ENCODE measurements at regions not wholly inside any gene's neighbourhood (a gene's known extent, or its start where the extent isn't known, plus 50 kb on each side); places are given as distances from the start of the nearest gene placed in this dataset.
"Not testable (repeated sequence)": the region's sequence is repeated elsewhere in the genome, so short reads cannot be mapped to it uniquely, and the experiment has no call there.

- DNase-seq (ENCODE audit: extremely low read depth in 1 of 11, low read depth in 9 of 11, low spot score in 4 of 11), result peak in 5 of 11 donors; percentile 16 to 45 (median 31)
These were observed 207.2 kb downstream of the RND3 start for GRCh38 chr2:150280231-150280630.

GRCh38 chr2:150279686-150280085, 207.8 kb downstream of the RND3 start:
- no peak for DNase-seq (ENCODE audit: extremely low read depth in 1 of 11, low read depth in 9 of 11, low spot score in 4 of 11)

DNA sequence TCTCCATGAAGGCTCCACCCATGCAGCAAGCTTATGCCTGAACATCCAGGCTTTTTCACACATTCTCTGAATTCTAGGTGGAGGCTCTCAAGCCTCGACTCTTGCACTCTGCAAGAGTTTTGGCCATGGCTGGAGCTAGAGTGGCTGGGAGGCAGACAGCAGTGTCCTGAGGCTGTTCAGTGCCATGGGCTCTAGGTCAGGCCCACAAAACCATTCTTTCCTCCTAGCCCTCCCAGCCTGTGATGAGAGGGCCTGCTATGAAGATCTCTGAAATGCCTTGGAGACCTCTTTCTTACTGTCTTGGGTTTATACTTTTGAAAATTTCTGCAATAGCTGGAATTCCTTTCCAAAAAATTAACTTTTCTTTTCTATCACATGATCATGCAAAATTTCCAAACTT, 210.7 kb downstream of the RND3 start:
- no peak for DNase-seq (ENCODE audit: extremely low read depth in 1 of 11, low read depth in 9 of 11, low spot score in 4 of 11)

GRCh38 chr2:150274108-150274507, 213.4 kb downstream of the RND3 start:
- no peak for DNase-seq (ENCODE audit: extremely low read depth in 1 of 11, low read depth in 9 of 11, low spot score in 4 of 11)

- no peak for DNase-seq (ENCODE audit: extremely low read depth in 1 of 11, low read depth in 9 of 11, low spot score in 4 of 11)
These were observed 215.3 kb downstream of the RND3 start for GRCh38 chr2:150271952-150272802.

GRCh38 chr2:150267651-150268415, 219.6 kb downstream of the RND3 start:
- no peak for DNase-seq (ENCODE audit: extremely low read depth in 1 of 11, low read depth in 9 of 11, low spot score in 4 of 11)

DNA sequence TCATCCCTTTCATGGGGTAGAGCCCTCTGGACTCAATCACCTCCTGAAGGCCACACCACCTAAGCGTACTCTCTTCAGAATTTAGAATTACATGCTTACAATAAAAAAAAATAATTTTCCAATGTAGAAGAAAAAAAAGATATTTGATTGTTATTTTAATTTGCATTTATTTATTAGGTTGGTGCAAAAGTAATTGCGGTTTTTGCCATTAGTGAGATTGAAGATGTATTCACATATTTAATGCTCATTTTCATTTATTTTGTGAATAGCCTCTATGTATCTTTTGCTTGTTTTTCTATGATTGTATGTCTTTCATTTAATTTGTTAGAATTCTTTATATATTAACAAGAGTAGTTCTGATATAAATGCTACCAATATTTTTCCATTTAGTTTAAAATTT, 220.5 kb downstream of the RND3 start:
- no peak for DNase-seq (ENCODE audit: extremely low read depth in 1 of 11, low read depth in 9 of 11, low spot score in 4 of 11)

- no peak for DNase-seq (ENCODE audit: extremely low read depth in 1 of 11, low read depth in 9 of 11, low spot score in 4 of 11)
These were observed 223.0 kb downstream of the RND3 start for GRCh38 chr2:150264442-150264841.

GRCh38 chr2:150261691-150262090, 225.8 kb downstream of the RND3 start:
- no peak for DNase-seq (ENCODE audit: extremely low read depth in 1 of 11, low read depth in 9 of 11, low spot score in 4 of 11)

GRCh38 chr2:150260636-150261035, 226.8 kb downstream of the RND3 start:
- DNase-seq (ENCODE audit: extremely low read depth in 1 of 11, low read depth in 9 of 11, low spot score in 4 of 11), result no peak

DNA sequence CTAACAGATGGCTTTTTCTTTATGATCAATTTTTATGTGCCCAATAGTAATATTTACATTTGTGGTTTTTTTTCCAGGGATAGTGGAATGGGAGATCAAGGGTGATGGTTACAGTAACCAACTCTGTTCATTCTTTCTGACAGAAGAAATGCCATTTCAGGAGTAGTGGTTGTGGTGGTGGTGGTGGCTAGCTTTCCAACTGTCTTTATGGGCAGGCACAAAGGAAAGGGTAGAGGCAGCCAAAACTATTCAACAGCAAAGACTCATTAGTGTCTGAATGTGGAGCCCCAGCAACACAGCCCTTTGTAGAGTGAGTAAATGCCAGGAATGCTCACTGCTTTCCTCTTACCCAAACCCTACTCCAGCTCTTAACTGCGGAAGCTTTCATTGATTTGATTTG, 227.7 kb downstream of the RND3 start:
- DNase-seq (ENCODE audit: extremely low read depth in 1 of 11, low read depth in 9 of 11, low spot score in 4 of 11), result no peak

DNA sequence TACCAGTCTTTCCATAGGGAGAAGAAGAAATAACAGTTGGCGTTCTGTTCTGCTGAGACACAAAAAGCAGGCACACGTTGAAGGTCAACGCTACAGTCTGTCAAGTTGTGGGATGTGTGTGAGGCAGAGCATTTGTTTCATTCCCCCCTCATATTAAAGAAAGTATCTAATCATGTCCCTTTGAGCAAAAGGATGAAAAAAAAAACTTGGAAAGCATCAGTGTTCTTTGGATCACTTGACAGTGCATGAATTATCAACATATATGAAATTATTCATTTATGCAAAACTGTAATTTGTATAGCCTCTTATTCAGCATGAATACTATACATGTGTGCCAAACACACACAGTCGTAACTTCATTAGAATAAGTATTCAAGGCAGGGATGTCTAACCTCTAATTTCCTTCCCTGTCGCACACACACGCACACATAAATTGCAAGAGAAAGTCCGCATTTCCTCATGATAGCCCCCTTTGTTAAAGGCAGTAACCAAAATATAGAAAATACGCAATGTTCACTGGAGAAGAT, 228.6 kb downstream of the RND3 start:
- DNase-seq (ENCODE audit: extremely low read depth in 1 of 11, low read depth in 9 of 11, low spot score in 4 of 11), result no peak

DNA sequence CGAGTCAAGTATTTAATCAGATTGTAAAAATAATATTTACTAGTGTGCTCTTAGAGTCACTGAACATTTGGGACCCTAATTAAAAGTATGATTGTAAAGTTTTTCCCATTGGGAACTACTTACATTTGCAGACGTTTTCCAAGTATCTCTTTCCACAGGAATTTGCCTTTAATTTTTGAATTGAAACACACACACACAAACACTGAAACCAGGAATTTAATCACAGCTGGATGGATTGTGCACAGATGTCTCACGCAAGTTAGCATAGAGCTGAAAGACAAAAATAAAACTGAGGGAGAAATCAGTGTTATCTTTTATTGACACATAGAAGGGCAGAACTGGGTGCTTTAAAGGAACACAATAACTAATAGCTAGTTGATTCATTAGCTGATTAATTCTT, 230.7 kb downstream of the RND3 start:
- no peak for DNase-seq (ENCODE audit: extremely low read depth in 1 of 11, low read depth in 9 of 11, low spot score in 4 of 11)

- DNase-seq (ENCODE audit: extremely low read depth in 1 of 11, low read depth in 9 of 11, low spot score in 4 of 11), result no peak
These were observed 231.9 kb downstream of the RND3 start for GRCh38 chr2:150255528-150255927.

GRCh38 chr2:150249735-150250134, 237.7 kb downstream of the RND3 start:
- DNase-seq (ENCODE audit: extremely low read depth in 1 of 11, low read depth in 9 of 11, low spot score in 4 of 11), result not testable (repeated sequence)

GRCh38 chr2:150247481-150247880, 240.0 kb downstream of the RND3 start:
- no peak for DNase-seq (ENCODE audit: extremely low read depth in 1 of 11, low read depth in 9 of 11, low spot score in 4 of 11)

- DNase-seq (ENCODE audit: extremely low read depth in 1 of 11, low read depth in 9 of 11, low spot score in 4 of 11), result no peak
These were observed 252.6 kb downstream of the RND3 start for GRCh38 chr2:150234787-150235446.

DNA sequence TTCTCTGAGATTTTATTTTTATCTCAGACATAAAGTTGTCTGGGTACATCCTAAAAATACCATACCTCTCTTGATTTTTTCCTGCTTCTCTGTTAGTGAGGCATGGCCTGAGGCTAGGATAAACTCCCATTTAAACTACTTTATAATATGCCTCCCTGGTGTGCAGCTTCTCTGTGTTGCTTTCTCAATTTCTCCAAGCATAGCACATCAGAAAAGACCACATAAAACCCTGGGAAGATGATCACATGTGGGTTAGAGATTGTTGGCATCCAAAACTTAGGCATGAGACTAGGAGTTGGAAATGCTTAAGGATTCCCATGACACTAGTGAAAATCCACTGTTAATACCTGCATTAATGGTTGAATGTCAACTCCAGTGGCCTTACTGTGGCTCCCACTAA, 254.6 kb downstream of the RND3 start:
- DNase-seq (ENCODE audit: extremely low read depth in 1 of 11, low read depth in 9 of 11, low spot score in 4 of 11), result no peak

DNA sequence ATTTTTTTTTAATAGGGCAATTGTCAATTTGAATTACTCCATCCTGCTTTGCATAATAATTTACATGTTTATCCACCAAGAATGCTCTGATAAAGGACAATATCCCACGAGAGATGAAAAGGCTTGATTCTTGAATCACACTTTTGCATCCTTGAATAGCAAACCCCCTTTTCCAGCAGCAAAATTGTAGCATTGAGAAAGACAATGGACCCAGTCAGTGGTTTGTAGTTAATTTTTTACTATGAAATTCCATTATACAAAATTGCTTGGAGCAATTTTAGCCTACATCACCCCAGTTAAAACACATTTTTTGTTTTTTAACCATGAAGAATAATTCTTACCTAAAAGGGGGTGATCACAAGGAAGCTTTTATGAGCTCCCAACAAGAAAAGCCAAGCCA, 255.1 kb downstream of the RND3 start:
- no peak for DNase-seq (ENCODE audit: extremely low read depth in 1 of 11, low read depth in 9 of 11, low spot score in 4 of 11)

GRCh38 chr2:150230616-150231015, 256.9 kb downstream of the RND3 start:
- no peak for DNase-seq (ENCODE audit: extremely low read depth in 1 of 11, low read depth in 9 of 11, low spot score in 4 of 11)

Measured in renal cortex interstitium (tissue), 11 donors.